Endothelial cell of umbilical vein (primary cell): ENCODE measurements at regions not wholly inside any gene's neighbourhood (a gene's known extent, or its start where the extent isn't known, plus 50 kb on each side); places are given as distances from the start of the nearest gene placed in this dataset.

Experiments
- BruUV-seq: library from RNA; stranded (reverse); fragments of 400-500 nt; replicated peaks from 2 replicates; lab custom pipeline; 2021; lab: Mats Ljungman, UMichigan
- CTCF ChIA-PET: fragments of 300-600, 350-600 bp; sonication (Branson Sonifier 250); formaldehyde crosslinking; loops from one replicate; lab custom pipeline; 2021; ENCODE audit warnings: antibody characterized with exemption, inconsistent platforms; lab: Charles Lee
- POLR2A ChIA-PET: fragments of 300-600, 350-600 bp; sonication (Branson Sonifier 250); formaldehyde crosslinking; loops from one replicate; lab custom pipeline; 2021; ENCODE audit warnings: antibody characterized with exemption, inconsistent platforms; lab: Charles Lee
- DNase-seq: peaks from one replicate; pipeline ENCODE4 v3.0.0-alpha.2; 2011; ENCODE audit warnings: low read depth, low spot score
- FAIRE-seq: peaks from 2 replicates; lab custom pipeline; 2011; peaks lifted over from hg19 to GRCh38; lab: Jason Lieb, UNC
- H2AFZ ChIP-seq: 2 replicates; pipeline ENCODE4 v1.6.0; 2012; ENCODE audit warnings: low read depth, low read length, control low read depth, inconsistent platforms
- H3K27ac ChIP-seq: 2 replicates; pipeline ENCODE4 v1.5.1; 2011; ENCODE audit warnings: low read depth, mild to moderate bottlenecking, control low read depth, low read length, moderate library complexity; ENCODE audit not compliant: insufficient read depth
- H3K27me3 ChIP-seq, 2 experiments: 2 replicates each; pipeline versions ENCODE4 v1.6.0 to v1.6.1; 2011; ENCODE audit warnings: low read length in 2 of 2, mixed read lengths in 1 of 2; ENCODE audit not compliant: control insufficient read depth in 2 of 2, insufficient read depth in 2 of 2
- H3K36me3 ChIP-seq, 2 experiments: 2 replicates in 1 of 2; 3 replicates in 1 of 2; pipeline ENCODE4 v1.5.1; 2011; ENCODE audit warnings: low read length in 2 of 2, mild to moderate bottlenecking in 1 of 2, moderate library complexity in 1 of 2; ENCODE audit not compliant: control insufficient read depth in 2 of 2, insufficient read depth in 2 of 2; ENCODE audit errors: extremely low read depth in 1 of 2
- H3K4me1 ChIP-seq: 3 replicates; pipeline ENCODE4 v1.5.1; 2011; ENCODE audit warnings: mild to moderate bottlenecking, low read length; ENCODE audit not compliant: control insufficient read depth, insufficient read depth; ENCODE audit errors: extremely low read depth
- H3K4me2 ChIP-seq: 2 replicates; pipeline ENCODE4 v1.6.1; 2011; ENCODE audit warnings: low read length, control low read depth, mixed read lengths; ENCODE audit not compliant: insufficient read depth
- H3K4me3 ChIP-seq, 3 experiments: fragments of 200-600 bp in 1 of 3; sonication (generic), shearing (Covaris generic) in 1 of 3; replicated peaks in 1 of 3; 2 replicates each; pipeline ENCODE4 v1.5.1; 2011 to 2016; ENCODE audit warnings: control low read depth in 3 of 3, low read length in 3 of 3, mild to moderate bottlenecking in 2 of 3, inconsistent platforms in 1 of 3, low read depth in 1 of 3, moderate library complexity in 1 of 3; ENCODE audit not compliant: insufficient read depth in 1 of 3
- H3K79me2 ChIP-seq: 2 replicates; pipeline ENCODE4 v1.6.0; 2012; ENCODE audit warnings: low read length, inconsistent platforms; ENCODE audit not compliant: control insufficient read depth, insufficient read depth
- H3K9ac ChIP-seq: replicated peaks from 2 replicates; pipeline ENCODE3; 2011; ENCODE audit warnings: low read length, control low read depth; ENCODE audit not compliant: insufficient read depth; ENCODE audit errors: extremely low read depth
- H3K9me1 ChIP-seq: replicated peaks from 3 replicates; pipeline ENCODE4 v1.6.0; 2011; ENCODE audit warnings: mild to moderate bottlenecking, low read length; ENCODE audit not compliant: control insufficient read depth, insufficient read depth; ENCODE audit errors: extremely low read depth
- H3K9me3 ChIP-seq: replicated peaks from 2 replicates; pipeline ENCODE4 v1.5.1; 2012; ENCODE audit warnings: low read length, inconsistent platforms; ENCODE audit not compliant: control insufficient read depth, insufficient read depth
- H4K20me1 ChIP-seq: replicated peaks from 2 replicates; pipeline ENCODE3; 2011; ENCODE audit warnings: mild to moderate bottlenecking, low read length; ENCODE audit not compliant: control insufficient read depth, insufficient read depth; ENCODE audit errors: extremely low read depth
- CTCF ChIP-seq, 2 donors: IDR thresholded peaks; 1 replicate in 1 of 2; 2 replicates in 1 of 2; pipeline ENCODE4 v1.5.1; 2011; ENCODE audit warnings: low read length in 2 of 2, mild to moderate bottlenecking in 2 of 2, moderate library complexity in 2 of 2, control low read depth in 1 of 2, inconsistent platforms in 1 of 2, low read depth in 1 of 2; ENCODE audit not compliant: insufficient read depth in 1 of 2; ENCODE audit errors: extremely low read depth in 1 of 2
- EZH2 ChIP-seq: IDR thresholded peaks from 2 replicates; pipeline ENCODE4 v1.6.1; 2012; ENCODE audit warnings: borderline replicate concordance, low read depth, mild to moderate bottlenecking, moderate library complexity, low read length, inconsistent platforms; ENCODE audit not compliant: severe bottlenecking
- GATA2 ChIP-seq: IDR thresholded peaks from 2 replicates; pipeline ENCODE4 v1.7.0; 2011; ENCODE audit warnings: low read depth, mild to moderate bottlenecking, moderate library complexity, mixed read lengths, low read length; ENCODE audit not compliant: insufficient read length, insufficient read depth
- JUN ChIP-seq: IDR thresholded peaks from 2 replicates; pipeline ENCODE4 v1.6.1; 2011; ENCODE audit warnings: borderline replicate concordance, low read depth; ENCODE audit not compliant: insufficient read length, insufficient read depth
- MAX ChIP-seq: IDR thresholded peaks from 2 replicates; pipeline ENCODE4 v1.6.1; 2011; ENCODE audit not compliant: insufficient read depth, insufficient read length
- MYC ChIP-seq: IDR thresholded peaks from one replicate; pipeline ENCODE4 v1.6.1; 2011; ENCODE audit warnings: mild to moderate bottlenecking, low read depth, low read length
- POLR2AphosphoS5 ChIP-seq: IDR thresholded peaks from 2 replicates; pipeline ENCODE4 v1.6.1; 2012; ENCODE audit warnings: low read depth, mild to moderate bottlenecking, control low read depth, low read length, moderate library complexity; ENCODE audit not compliant: insufficient read depth
- dilution Hi-C: fragments of 300-500 bp; cut with MboI; formaldehyde crosslinking; loops from one replicate; pipeline ENCODE4 v1.15.0; 2019; ENCODE audit warnings: low sequenced_read_pairs; ENCODE audit not compliant: extremely low pct_ligation_motif_present
- intact Hi-C: fragments of 100-400 bp; cut with micrococcal nuclease; formaldehyde crosslinking; loops from one replicate; pipeline ENCODE4 v1.10.0; 2022

GRCh38 chr2:215705771-215706361 is 270.0 kb upstream of the FN1 start:
- Histone ChIP-seq H3K9ac (no peak overlapping the region), H3K9me1 (no peaks in the 10 kb centered on the region), H3K9me3 (no peaks in the 10 kb centered on the region), H3K36me3 (peaks cover 0 to 1% of the 10 kb centered on the region in 2 experiments), H3K4me2 (no peak overlapping the region), H3K27me3 (no peaks in the 10 kb centered on the region), H3K4me3 (no peak overlapping the region), H4K20me1 (no peaks in the 10 kb centered on the region), H3K79me2 (no peaks in the 10 kb centered on the region), H3K4me1 (peaks cover 38% of the 10 kb centered on the region), H3K27ac (no peak overlapping the region), H2AFZ (no peak overlapping the region)
- ChIA-PET POLR2A (no interaction called here), CTCF (interaction anchor here (0.7 to 1.3 kb wide), 2 partner anchors 28 to 251 kb away, joined by 3 read pairs; no protein-coding TSS in a partner anchor)
- BruUV-seq = no TSS peak
- FAIRE-seq = no peak
- DNase-seq = no peak
- dilution Hi-C loops = no loop called here
- TF ChIP-seq GATA2 (no peak), CTCF (IDR thresholded peaks at IDR 0.05; ENCODE audit: extremely low read depth in 1 of 2, insufficient read depth in 1 of 2, low read depth in 1 of 2, low read length in 2 of 2) (no peak), MAX (no peak), EZH2 (no peak)
- intact Hi-C loops = no loop called here

DNA sequence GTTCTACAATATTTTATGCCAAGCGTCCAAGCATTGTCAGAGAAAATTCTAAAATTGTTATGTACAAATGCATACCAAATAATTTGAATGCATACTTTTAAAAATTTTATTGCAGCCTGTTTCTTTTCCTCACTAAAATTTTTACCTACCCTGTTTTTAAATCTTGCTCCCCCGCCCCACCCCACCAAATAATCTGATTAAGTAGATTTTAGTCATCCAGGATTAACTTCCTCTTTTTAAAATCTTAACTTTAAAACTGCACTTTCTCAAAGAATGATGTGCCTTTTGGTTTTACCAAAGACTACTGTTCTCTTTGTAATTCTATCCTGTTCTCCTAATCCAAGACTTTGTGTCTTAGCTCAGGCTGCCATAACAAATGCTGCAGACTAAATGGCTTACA is 269.4 kb upstream of the FN1 start:
- Histone ChIP-seq H3K9me3 (no peaks in the 10 kb centered on the region), H2AFZ (no peak overlapping the region), H3K9me1 (no peaks in the 10 kb centered on the region), H3K9ac (no peak overlapping the region), H3K36me3 (peaks cover 0 to 1% of the 10 kb centered on the region in 2 experiments), H3K27me3 (no peaks in the 10 kb centered on the region), H3K4me3 (no peak overlapping the region), H3K4me1 (peaks cover 38% of the 10 kb centered on the region), H3K27ac (no peak overlapping the region), H3K4me2 (no peak overlapping the region), H3K79me2 (no peaks in the 10 kb centered on the region), H4K20me1 (no peaks in the 10 kb centered on the region)
- TF ChIP-seq GATA2 (no peak), JUN (no peak), MAX (no peak), POLR2AphosphoS5 (no peak), CTCF (IDR thresholded peaks at IDR 0.05; ENCODE audit: extremely low read depth in 1 of 2, insufficient read depth in 1 of 2, low read depth in 1 of 2, low read length in 2 of 2) (no peak), MYC (no peak)
- CTCF ChIA-PET = no interaction called here
- intact Hi-C loops = no loop called here
- dilution Hi-C loops = no loop called here
- DNase-seq (no peak), FAIRE-seq (no peak)
- POLR2A ChIA-PET = no interaction called here
- BruUV-seq = no TSS peak
